ENCODE measurements at regions not wholly inside any gene's neighbourhood (a gene's known extent, or its start where the extent isn't known, plus 50 kb on each side); places are given as distances from the start of the nearest gene placed in this dataset.

- DNase-seq: no peak
Observed at GRCh38 chr3:99286266-99286845, 352.0 kb upstream of the COL8A1 start.

GRCh38 chr3:99269606-99270351 is 368.3 kb upstream of the DCBLD2 start:
- DNase-seq: no peak

- DNase-seq: no peak
Observed at GRCh38 chr3:99256788-99257187, 355.3 kb upstream of the DCBLD2 start.

GRCh38 chr3:99253963-99254355 is 352.5 kb upstream of the DCBLD2 start:
- no peak for DNase-seq

- no peak for DNase-seq
Observed at GRCh38 chr3:99250821-99251355, 349.4 kb upstream of the DCBLD2 start.

- DNase-seq: no peak
Observed at GRCh38 chr3:99250272-99250671, 348.8 kb upstream of the DCBLD2 start.

- DNase-seq: no peak
Observed at GRCh38 chr3:99249627-99250026, 348.1 kb upstream of the DCBLD2 start.

- DNase-seq: no peak
Observed at GRCh38 chr3:99248913-99249312, 347.4 kb upstream of the DCBLD2 start.

- no peak for DNase-seq
Observed at GRCh38 chr3:99248130-99248529, 346.6 kb upstream of the DCBLD2 start.

- DNase-seq: no peak
Observed at GRCh38 chr3:99246010-99246654, 344.6 kb upstream of the DCBLD2 start.

- DNase-seq: no peak
Observed at GRCh38 chr3:99242271-99242670, 340.8 kb upstream of the DCBLD2 start.

GRCh38 chr3:99240700-99241099 is 339.2 kb upstream of the DCBLD2 start:
- DNase-seq: no peak

GRCh38 chr3:99236576-99236975 is 335.1 kb upstream of the DCBLD2 start:
- DNase-seq: no peak

- DNase-seq: no peak
Observed at GRCh38 chr3:99232696-99233095, 331.2 kb upstream of the DCBLD2 start.

- DNase-seq: no peak
Observed at GRCh38 chr3:99218468-99218867, 317.0 kb upstream of the DCBLD2 start.

GRCh38 chr3:99212969-99213368 is 311.5 kb upstream of the DCBLD2 start:
- no peak for DNase-seq

GRCh38 chr3:99211309-99211708 is 309.8 kb upstream of the DCBLD2 start:
- no peak for DNase-seq

- DNase-seq: no peak
Observed at GRCh38 chr3:99199021-99199420, 297.5 kb upstream of the DCBLD2 start.

GRCh38 chr3:99191186-99191585 is 289.7 kb upstream of the DCBLD2 start:
- no peak for DNase-seq

- no peak for DNase-seq
Observed at GRCh38 chr3:99188936-99189335, 287.4 kb upstream of the DCBLD2 start.

GRCh38 chr3:99186016-99186415 is 284.5 kb upstream of the DCBLD2 start:
- DNase-seq: no peak

- no peak for DNase-seq
Observed at GRCh38 chr3:99176169-99176964, 274.9 kb upstream of the DCBLD2 start.

GRCh38 chr3:99175276-99175812 is 273.8 kb upstream of the DCBLD2 start:
- no peak for DNase-seq

Measured in stimulated activated CD4-positive, alpha-beta T cell treated with anti-CD3 and anti-CD28 coated beads, Interleukin-4, amount 100 ng/mL, for 4 hours (primary cell).